Endothelial cell of umbilical vein (primary cell): ENCODE measurements at regions not wholly inside any gene's neighbourhood (a gene's known extent, or its start where the extent isn't known, plus 50 kb on each side); places are given as distances from the start of the nearest gene placed in this dataset.

Source experiments
- BruUV-seq: library from RNA; stranded (reverse); fragments of 400-500 nt; replicated peaks from 2 replicates; lab custom pipeline; 2021; lab: Mats Ljungman, UMichigan
- CTCF ChIA-PET: fragments of 300-600, 350-600 bp; sonication (Branson Sonifier 250); formaldehyde crosslinking; loops from one replicate; lab custom pipeline; 2021; ENCODE audit warnings: antibody characterized with exemption, inconsistent platforms; lab: Charles Lee
- POLR2A ChIA-PET: fragments of 300-600, 350-600 bp; sonication (Branson Sonifier 250); formaldehyde crosslinking; loops from one replicate; lab custom pipeline; 2021; ENCODE audit warnings: antibody characterized with exemption, inconsistent platforms; lab: Charles Lee
- DNase-seq: peaks from one replicate; pipeline ENCODE4 v3.0.0-alpha.2; 2011; ENCODE audit warnings: low read depth, low spot score
- FAIRE-seq: peaks from 2 replicates; lab custom pipeline; 2011; peaks lifted over from hg19 to GRCh38; lab: Jason Lieb, UNC
- H2AFZ ChIP-seq: 2 replicates; pipeline ENCODE4 v1.6.0; 2012; ENCODE audit warnings: low read depth, low read length, control low read depth, inconsistent platforms
- H3K27ac ChIP-seq: 2 replicates; pipeline ENCODE4 v1.5.1; 2011; ENCODE audit warnings: low read depth, mild to moderate bottlenecking, control low read depth, low read length, moderate library complexity; ENCODE audit not compliant: insufficient read depth
- H3K27me3 ChIP-seq, 2 experiments: 2 replicates each; pipeline versions ENCODE4 v1.6.0 to v1.6.1; 2011; ENCODE audit warnings: low read length in 2 of 2, mixed read lengths in 1 of 2; ENCODE audit not compliant: control insufficient read depth in 2 of 2, insufficient read depth in 2 of 2
- H3K36me3 ChIP-seq, 2 experiments: 2 replicates in 1 of 2; 3 replicates in 1 of 2; pipeline ENCODE4 v1.5.1; 2011; ENCODE audit warnings: low read length in 2 of 2, mild to moderate bottlenecking in 1 of 2, moderate library complexity in 1 of 2; ENCODE audit not compliant: control insufficient read depth in 2 of 2, insufficient read depth in 2 of 2; ENCODE audit errors: extremely low read depth in 1 of 2
- H3K4me1 ChIP-seq: 3 replicates; pipeline ENCODE4 v1.5.1; 2011; ENCODE audit warnings: mild to moderate bottlenecking, low read length; ENCODE audit not compliant: control insufficient read depth, insufficient read depth; ENCODE audit errors: extremely low read depth
- H3K4me2 ChIP-seq: 2 replicates; pipeline ENCODE4 v1.6.1; 2011; ENCODE audit warnings: low read length, control low read depth, mixed read lengths; ENCODE audit not compliant: insufficient read depth
- H3K4me3 ChIP-seq, 3 experiments: fragments of 200-600 bp in 1 of 3; sonication (generic), shearing (Covaris generic) in 1 of 3; replicated peaks in 1 of 3; 2 replicates each; pipeline ENCODE4 v1.5.1; 2011 to 2016; ENCODE audit warnings: control low read depth in 3 of 3, low read length in 3 of 3, mild to moderate bottlenecking in 2 of 3, inconsistent platforms in 1 of 3, low read depth in 1 of 3, moderate library complexity in 1 of 3; ENCODE audit not compliant: insufficient read depth in 1 of 3
- H3K79me2 ChIP-seq: 2 replicates; pipeline ENCODE4 v1.6.0; 2012; ENCODE audit warnings: low read length, inconsistent platforms; ENCODE audit not compliant: control insufficient read depth, insufficient read depth
- H3K9ac ChIP-seq: replicated peaks from 2 replicates; pipeline ENCODE3; 2011; ENCODE audit warnings: low read length, control low read depth; ENCODE audit not compliant: insufficient read depth; ENCODE audit errors: extremely low read depth
- H3K9me1 ChIP-seq: replicated peaks from 3 replicates; pipeline ENCODE4 v1.6.0; 2011; ENCODE audit warnings: mild to moderate bottlenecking, low read length; ENCODE audit not compliant: control insufficient read depth, insufficient read depth; ENCODE audit errors: extremely low read depth
- H3K9me3 ChIP-seq: replicated peaks from 2 replicates; pipeline ENCODE4 v1.5.1; 2012; ENCODE audit warnings: low read length, inconsistent platforms; ENCODE audit not compliant: control insufficient read depth, insufficient read depth
- H4K20me1 ChIP-seq: replicated peaks from 2 replicates; pipeline ENCODE3; 2011; ENCODE audit warnings: mild to moderate bottlenecking, low read length; ENCODE audit not compliant: control insufficient read depth, insufficient read depth; ENCODE audit errors: extremely low read depth
- CTCF ChIP-seq, 2 donors: IDR thresholded peaks; 1 replicate in 1 of 2; 2 replicates in 1 of 2; pipeline ENCODE4 v1.5.1; 2011; ENCODE audit warnings: low read length in 2 of 2, mild to moderate bottlenecking in 2 of 2, moderate library complexity in 2 of 2, control low read depth in 1 of 2, inconsistent platforms in 1 of 2, low read depth in 1 of 2; ENCODE audit not compliant: insufficient read depth in 1 of 2; ENCODE audit errors: extremely low read depth in 1 of 2
- EZH2 ChIP-seq: IDR thresholded peaks from 2 replicates; pipeline ENCODE4 v1.6.1; 2012; ENCODE audit warnings: borderline replicate concordance, low read depth, mild to moderate bottlenecking, moderate library complexity, low read length, inconsistent platforms; ENCODE audit not compliant: severe bottlenecking
- FOS ChIP-seq: IDR thresholded peaks from 2 replicates; pipeline ENCODE4 v1.6.1; 2011; ENCODE audit warnings: mild to moderate bottlenecking, low read length, moderate library complexity, borderline replicate concordance; ENCODE audit not compliant: insufficient read depth
- GATA2 ChIP-seq: IDR thresholded peaks from 2 replicates; pipeline ENCODE4 v1.7.0; 2011; ENCODE audit warnings: low read depth, mild to moderate bottlenecking, moderate library complexity, mixed read lengths, low read length; ENCODE audit not compliant: insufficient read length, insufficient read depth
- JUN ChIP-seq: IDR thresholded peaks from 2 replicates; pipeline ENCODE4 v1.6.1; 2011; ENCODE audit warnings: borderline replicate concordance, low read depth; ENCODE audit not compliant: insufficient read length, insufficient read depth
- MAX ChIP-seq: IDR thresholded peaks from 2 replicates; pipeline ENCODE4 v1.6.1; 2011; ENCODE audit not compliant: insufficient read depth, insufficient read length
- MYC ChIP-seq: IDR thresholded peaks from one replicate; pipeline ENCODE4 v1.6.1; 2011; ENCODE audit warnings: mild to moderate bottlenecking, low read depth, low read length
- POLR2A ChIP-seq: IDR thresholded peaks from 2 replicates; pipeline ENCODE4 v1.6.1; 2012; ENCODE audit warnings: low read depth, mild to moderate bottlenecking, control low read depth, low read length
- POLR2AphosphoS5 ChIP-seq: IDR thresholded peaks from 2 replicates; pipeline ENCODE4 v1.6.1; 2012; ENCODE audit warnings: low read depth, mild to moderate bottlenecking, control low read depth, low read length, moderate library complexity; ENCODE audit not compliant: insufficient read depth
- dilution Hi-C: fragments of 300-500 bp; cut with MboI; formaldehyde crosslinking; loops from one replicate; pipeline ENCODE4 v1.15.0; 2019; ENCODE audit warnings: low sequenced_read_pairs; ENCODE audit not compliant: extremely low pct_ligation_motif_present
- intact Hi-C: fragments of 100-400 bp; cut with micrococcal nuclease; formaldehyde crosslinking; loops from one replicate; pipeline ENCODE4 v1.10.0; 2022

DNA sequence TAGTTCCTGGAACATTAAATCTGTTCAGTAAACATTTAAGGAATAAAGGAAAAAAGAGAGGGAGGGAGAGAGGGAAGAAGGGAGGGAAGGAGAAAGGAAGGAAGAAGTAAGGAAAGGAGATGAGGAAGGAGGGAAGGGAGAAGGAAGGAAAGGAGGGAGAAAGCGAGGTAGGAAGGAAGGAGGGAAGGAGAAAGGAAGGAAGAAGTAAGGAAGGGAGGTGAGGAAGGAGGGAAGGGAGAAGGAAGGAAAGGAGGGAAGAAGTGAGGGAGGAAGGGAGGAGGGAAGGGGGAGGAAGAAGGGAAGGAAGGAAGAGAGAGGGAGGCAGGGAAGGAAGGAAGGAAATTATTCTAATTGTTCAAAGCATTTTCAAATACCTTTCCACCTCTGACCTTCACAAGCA, 77.2 kb upstream of the JUN start:
- no peaks in the 10 kb centered on the region for H3K9me1 ChIP-seq
- no peaks in the 10 kb centered on the region for H3K36me3 ChIP-seq
- no peak overlapping the region for H2AFZ ChIP-seq
- no peak for FAIRE-seq
- no peaks in the 10 kb centered on the region for H4K20me1 ChIP-seq
- H3K4me1 ChIP-seq = peaks cover 2% of the 10 kb centered on the region
- intact Hi-C loops (no loop called here), dilution Hi-C loops (no loop called here)
- TF ChIP-seq CTCF (IDR thresholded peaks at IDR 0.05; ENCODE audit: extremely low read depth in 1 of 2, insufficient read depth in 1 of 2, low read depth in 1 of 2, low read length in 2 of 2) (no peak), POLR2AphosphoS5 (no peak), MAX (no peak)
- ChIA-PET CTCF (interaction anchor here (0.7 kb wide), 1 partner anchor 92 kb away, joined by 3 read pairs; no protein-coding TSS in a partner anchor), POLR2A (no interaction called here)
- no peak overlapping the region for H3K4me2 ChIP-seq
- H3K79me2 ChIP-seq = no peaks in the 10 kb centered on the region
- H3K9me3 ChIP-seq = no peaks in the 10 kb centered on the region
- H3K4me3 ChIP-seq = no peak overlapping the region
- no peaks in the 10 kb centered on the region for H3K27me3 ChIP-seq
- no peak overlapping the region for H3K27ac ChIP-seq
- H3K9ac ChIP-seq = no peak overlapping the region
- no TSS peak for BruUV-seq
- no peak for DNase-seq

- no TSS peak for BruUV-seq
- Histone ChIP-seq H3K27me3 (no peaks in the 10 kb centered on the region), H3K4me1 (no peaks in the 10 kb centered on the region), H3K9me3 (no peaks in the 10 kb centered on the region), H3K36me3 (no peaks in the 10 kb centered on the region), H2AFZ (no peak overlapping the region), H3K4me2 (no peak overlapping the region), H3K79me2 (no peaks in the 10 kb centered on the region), H3K9ac (no peak overlapping the region), H3K4me3 (no peak overlapping the region), H3K27ac (no peak overlapping the region), H3K9me1 (no peaks in the 10 kb centered on the region), H4K20me1 (no peaks in the 10 kb centered on the region)
- no peak for FAIRE-seq
- no peak for DNase-seq
- POLR2A ChIA-PET = no interaction called here
- TF ChIP-seq FOS = no peak
- TF ChIP-seq EZH2 = no peak
- TF ChIP-seq MAX = no peak
- TF ChIP-seq GATA2 = no peak
- no peak for TF ChIP-seq POLR2AphosphoS5
- TF ChIP-seq CTCF (IDR thresholded peaks at IDR 0.05; ENCODE audit: extremely low read depth in 1 of 2, insufficient read depth in 1 of 2, low read depth in 1 of 2, low read length in 2 of 2) = no peak
- TF ChIP-seq MYC = no peak
- no peak for TF ChIP-seq JUN
- TF ChIP-seq POLR2A = no peak
- dilution Hi-C loops = no loop called here
- intact Hi-C loops = no loop called here
- CTCF ChIA-PET = no interaction called here
These were observed 77.7 kb upstream of the JUN start for GRCh38 chr1:58861506-58861905.
